ENCODE measurements at regions not wholly inside any gene's neighbourhood (a gene's known extent, or its start where the extent isn't known, plus 50 kb on each side); places are given as distances from the start of the nearest gene placed in this dataset.

DNA sequence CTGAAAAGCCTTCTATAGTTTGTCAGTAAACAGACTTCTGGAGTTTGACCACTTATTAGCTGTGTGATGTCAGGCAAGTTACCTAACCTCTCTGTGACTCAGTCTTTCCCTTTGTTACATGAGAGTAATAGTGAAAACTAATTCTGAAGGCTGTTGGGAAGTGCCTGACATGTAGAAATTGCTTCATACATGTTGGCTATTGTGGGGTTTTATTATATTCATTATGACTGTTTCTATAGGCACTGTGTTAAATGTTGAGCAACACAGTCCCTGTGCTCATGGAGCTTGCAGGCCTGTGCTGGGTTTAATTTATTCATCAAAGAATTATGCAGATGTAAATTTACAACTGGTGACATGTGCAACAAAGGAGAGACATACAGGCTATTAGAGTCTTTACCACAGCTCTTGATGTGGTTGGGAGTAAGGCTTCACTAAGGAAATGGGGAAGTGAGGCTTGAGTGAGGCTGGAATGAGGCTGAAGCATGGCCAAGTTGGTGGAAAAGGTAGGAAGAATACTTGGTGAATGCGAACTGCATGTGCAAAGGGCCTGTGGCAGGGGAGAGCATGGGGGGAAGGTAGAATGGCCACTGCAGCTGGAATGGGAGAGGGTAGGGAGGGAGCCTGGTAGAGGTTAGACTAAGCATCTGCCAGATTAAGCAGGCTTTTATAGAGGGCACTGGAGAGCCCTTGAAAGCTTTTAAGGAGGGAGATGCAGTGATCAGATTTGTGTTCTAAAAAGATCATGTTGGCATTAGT, 236.4 kb upstream of the CRY1 start:
- no peak overlapping the region for H2AFZ ChIP-seq (ENCODE audit: low read depth, low read length)
- DNase-seq (ENCODE audit: extremely low read depth in 1 of 4, low spot score in 3 of 4) = no peak
- BruUV-seq (replicated peaks) = no TSS peak
- no peaks in the 10 kb centered on the region; the same call in 1 of the 2 replicates for H4K20me1 ChIP-seq (replicated peaks; ENCODE audit: control insufficient read depth, insufficient read depth, low read length)
- H3K27me3 ChIP-seq (ENCODE audit: control insufficient read depth in 2 of 2, insufficient read depth in 2 of 2, low read length in 2 of 2) = peaks cover 0 to 4% of the 10 kb centered on the region in 2 experiments; a peak in 2 of 5 replicates
- FAIRE-seq = no peak
- no peaks in the 10 kb centered on the region for H3K9me3 ChIP-seq (replicated peaks; ENCODE audit: control insufficient read depth, insufficient read depth, low read depth, low read length)
- no peaks in the 10 kb centered on the region for H3K9me1 ChIP-seq (ENCODE audit: control insufficient read depth, insufficient read depth, low read length)
- H3K79me2 ChIP-seq (ENCODE audit: control insufficient read depth, insufficient read depth, low read length) = no peaks in the 10 kb centered on the region
- in situ Hi-C loops (cut with MboI) = no loop called here
- no peak overlapping the region for H3K4me3 ChIP-seq
- 0% methylated on average over 1 of the region's 1 CpG for WGBS (ENCODE audit: insufficient coverage, low coverage, missing lambda C conversion rate)
- no peak for ATAC-seq
- H3K4me2 ChIP-seq (ENCODE audit: insufficient read depth, low read length) = no peak overlapping the region
- POLR2A ChIA-PET = no interaction called here
- intact Hi-C loops (cut with micrococcal nuclease) = no loop called here
- CTCF ChIA-PET (ENCODE audit: low intra/inter-chr PET ratio) = no interaction called here
- H3K4me1 ChIP-seq (replicated peaks in 1 of 2; ENCODE audit: control insufficient read depth in 2 of 2, insufficient read depth in 2 of 2, low read length in 2 of 2) = peaks cover 0 to 5% of the 10 kb centered on the region in 2 experiments; a peak in 2 of 5 replicates
- no peak overlapping the region for H3K9ac ChIP-seq (ENCODE audit: insufficient read depth in 1 of 2, low read depth in 2 of 2, low read length in 2 of 2)
- H3K27ac ChIP-seq (ENCODE audit: extremely low read depth, low read depth, low read length) = no peak overlapping the region
- no peaks in the 10 kb centered on the region for H3K36me3 ChIP-seq (ENCODE audit: control insufficient read depth, insufficient read depth, low read length)
- peak; percentile 61; the same call in 1 of the 2 replicates for TF ChIP-seq SPI1 (IDR thresholded peaks at IDR 0.05; ENCODE audit: borderline replicate concordance, low read depth, low read length)
- TF ChIP-seq ZFP1 (CRISPR knock-in tag; IDR thresholded peaks at IDR 0.05) = no peak

DNA sequence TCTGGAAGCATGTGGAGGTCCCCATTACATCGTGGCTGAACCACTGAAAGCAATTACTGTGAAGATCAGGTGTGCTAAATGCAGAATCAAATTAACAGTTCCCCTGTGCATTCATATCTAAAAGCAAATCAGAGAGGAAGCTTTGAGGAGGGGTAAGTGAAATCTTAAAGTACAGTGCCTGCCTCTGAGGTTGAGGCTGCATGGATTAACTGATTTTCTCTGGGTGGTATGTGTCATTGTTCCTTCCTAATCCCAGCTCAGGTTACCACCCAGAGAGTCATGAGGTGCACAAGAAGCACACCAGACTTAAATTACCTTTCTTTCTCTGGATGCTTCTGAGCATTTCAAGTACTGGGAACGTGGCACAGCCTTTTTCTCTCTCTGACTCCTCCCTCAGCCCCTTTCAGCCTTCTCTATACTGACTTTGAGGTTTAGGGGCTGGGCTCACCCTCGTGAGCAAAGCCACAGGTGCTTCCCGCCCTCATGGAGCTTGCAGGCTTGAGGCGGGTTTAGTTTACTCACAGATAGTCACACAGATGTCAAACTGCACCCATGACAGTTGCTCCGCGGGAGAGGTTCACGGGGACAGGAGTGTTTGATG, 237.6 kb upstream of the CRY1 start:
- Histone ChIP-seq H3K4me1 (replicated peaks in 1 of 2; ENCODE audit: control insufficient read depth in 2 of 2, insufficient read depth in 2 of 2, low read length in 2 of 2) (peaks cover 0 to 5% of the 10 kb centered on the region in 2 experiments; a peak in 2 of 5 replicates), H3K9me1 (ENCODE audit: control insufficient read depth, insufficient read depth, low read length) (no peaks in the 10 kb centered on the region), H3K4me2 (ENCODE audit: insufficient read depth, low read length) (no peak overlapping the region), H4K20me1 (replicated peaks; ENCODE audit: control insufficient read depth, insufficient read depth, low read length) (no peaks in the 10 kb centered on the region; the same call in 1 of the 2 replicates), H3K4me3 (no peak overlapping the region), H3K9ac (ENCODE audit: insufficient read depth in 1 of 2, low read depth in 2 of 2, low read length in 2 of 2) (no peak overlapping the region), H3K79me2 (ENCODE audit: control insufficient read depth, insufficient read depth, low read length) (no peaks in the 10 kb centered on the region), H2AFZ (ENCODE audit: low read depth, low read length) (no peak overlapping the region), H3K27me3 (ENCODE audit: control insufficient read depth in 2 of 2, insufficient read depth in 2 of 2, low read length in 2 of 2) (peaks cover 0 to 10% of the 10 kb centered on the region in 2 experiments; a peak in 3 of 5 replicates), H3K9me3 (replicated peaks; ENCODE audit: control insufficient read depth, insufficient read depth, low read depth, low read length) (no peaks in the 10 kb centered on the region), H3K27ac (ENCODE audit: extremely low read depth, low read depth, low read length) (no peak overlapping the region), H3K36me3 (ENCODE audit: control insufficient read depth, insufficient read depth, low read length) (no peaks in the 10 kb centered on the region)
- in situ Hi-C loops (cut with MboI) (no loop called here), intact Hi-C loops (cut with micrococcal nuclease) (no loop called here)
- FAIRE-seq = no peak
- DNase-seq (ENCODE audit: extremely low read depth in 1 of 4, low spot score in 3 of 4) = no peak
- no TSS peak for BruUV-seq (replicated peaks)
- ChIA-PET POLR2A (interaction anchor here (0.6 to 1.5 kb wide), 4 partner anchors 11 to 174 kb away, joined by 3 to 5 read pairs (median 4); no protein-coding TSS in a partner anchor), CTCF (ENCODE audit: low intra/inter-chr PET ratio) (no interaction called here)
- TF ChIP-seq ZBTB8A (IDR thresholded peaks at IDR 0.05; ENCODE audit: partially characterized antibody) = no peak
- no peak for TF ChIP-seq ZC3H8 (IDR thresholded peaks at IDR 0.05)
- TF ChIP-seq STAT5B (CRISPR knock-in tag; IDR thresholded peaks at IDR 0.05) = no peak
- TF ChIP-seq, protein P1, sequence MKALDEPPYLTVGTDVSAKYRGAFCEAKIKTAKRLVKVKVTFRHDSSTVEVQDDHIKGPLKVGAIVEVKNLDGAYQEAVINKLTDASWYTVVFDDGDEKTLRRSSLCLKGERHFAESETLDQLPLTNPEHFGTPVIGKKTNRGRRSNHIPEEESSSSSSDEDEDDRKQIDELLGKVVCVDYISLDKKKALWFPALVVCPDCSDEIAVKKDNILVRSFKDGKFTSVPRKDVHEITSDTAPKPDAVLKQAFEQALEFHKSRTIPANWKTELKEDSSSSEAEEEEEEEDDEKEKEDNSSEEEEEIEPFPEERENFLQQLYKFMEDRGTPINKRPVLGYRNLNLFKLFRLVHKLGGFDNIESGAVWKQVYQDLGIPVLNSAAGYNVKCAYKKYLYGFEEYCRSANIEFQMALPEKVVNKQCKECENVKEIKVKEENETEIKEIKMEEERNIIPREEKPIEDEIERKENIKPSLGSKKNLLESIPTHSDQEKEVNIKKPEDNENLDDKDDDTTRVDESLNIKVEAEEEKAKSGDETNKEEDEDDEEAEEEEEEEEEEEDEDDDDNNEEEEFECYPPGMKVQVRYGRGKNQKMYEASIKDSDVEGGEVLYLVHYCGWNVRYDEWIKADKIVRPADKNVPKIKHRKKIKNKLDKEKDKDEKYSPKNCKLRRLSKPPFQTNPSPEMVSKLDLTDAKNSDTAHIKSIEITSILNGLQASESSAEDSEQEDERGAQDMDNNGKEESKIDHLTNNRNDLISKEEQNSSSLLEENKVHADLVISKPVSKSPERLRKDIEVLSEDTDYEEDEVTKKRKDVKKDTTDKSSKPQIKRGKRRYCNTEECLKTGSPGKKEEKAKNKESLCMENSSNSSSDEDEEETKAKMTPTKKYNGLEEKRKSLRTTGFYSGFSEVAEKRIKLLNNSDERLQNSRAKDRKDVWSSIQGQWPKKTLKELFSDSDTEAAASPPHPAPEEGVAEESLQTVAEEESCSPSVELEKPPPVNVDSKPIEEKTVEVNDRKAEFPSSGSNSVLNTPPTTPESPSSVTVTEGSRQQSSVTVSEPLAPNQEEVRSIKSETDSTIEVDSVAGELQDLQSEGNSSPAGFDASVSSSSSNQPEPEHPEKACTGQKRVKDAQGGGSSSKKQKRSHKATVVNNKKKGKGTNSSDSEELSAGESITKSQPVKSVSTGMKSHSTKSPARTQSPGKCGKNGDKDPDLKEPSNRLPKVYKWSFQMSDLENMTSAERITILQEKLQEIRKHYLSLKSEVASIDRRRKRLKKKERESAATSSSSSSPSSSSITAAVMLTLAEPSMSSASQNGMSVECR (CRISPR knock-in tag; IDR thresholded peaks at IDR 0.05) = no peak
- TF ChIP-seq, protein P2, sequence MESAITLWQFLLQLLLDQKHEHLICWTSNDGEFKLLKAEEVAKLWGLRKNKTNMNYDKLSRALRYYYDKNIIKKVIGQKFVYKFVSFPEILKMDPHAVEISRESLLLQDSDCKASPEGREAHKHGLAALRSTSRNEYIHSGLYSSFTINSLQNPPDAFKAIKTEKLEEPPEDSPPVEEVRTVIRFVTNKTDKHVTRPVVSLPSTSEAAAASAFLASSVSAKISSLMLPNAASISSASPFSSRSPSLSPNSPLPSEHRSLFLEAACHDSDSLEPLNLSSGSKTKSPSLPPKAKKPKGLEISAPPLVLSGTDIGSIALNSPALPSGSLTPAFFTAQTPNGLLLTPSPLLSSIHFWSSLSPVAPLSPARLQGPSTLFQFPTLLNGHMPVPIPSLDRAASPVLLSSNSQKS (CRISPR knock-in tag; IDR thresholded peaks at IDR 0.05) = no peak
- ATAC-seq = no peak
- WGBS (ENCODE audit: insufficient coverage, low coverage, missing lambda C conversion rate) = 1% methylated on average over 5 of the region's 8 CpGs
